ENCODE measurements at regions not wholly inside any gene's neighbourhood (a gene's known extent, or its start where the extent isn't known, plus 50 kb on each side); places are given as distances from the start of the nearest gene placed in this dataset.
A peak's percentile ranks its signal among the peaks of the same experiment; 100 is the strongest.

GRCh38 chr2:19000776-19001175, 357.6 kb downstream of the OSR1 start:
- Histone ChIP-seq H3K4me3 (no peak overlapping the region), H3K4me1 (no peaks in the 10 kb centered on the region), H3K27ac (no peak overlapping the region), H3K36me3 (no peaks in the 10 kb centered on the region), H3K27me3 (no peaks in the 10 kb centered on the region), H3K9me3 (no peaks in the 10 kb centered on the region)
- 100% methylated on average over 2 of the region's 3 CpGs for WGBS
- TF ChIP-seq, protein P1, sequence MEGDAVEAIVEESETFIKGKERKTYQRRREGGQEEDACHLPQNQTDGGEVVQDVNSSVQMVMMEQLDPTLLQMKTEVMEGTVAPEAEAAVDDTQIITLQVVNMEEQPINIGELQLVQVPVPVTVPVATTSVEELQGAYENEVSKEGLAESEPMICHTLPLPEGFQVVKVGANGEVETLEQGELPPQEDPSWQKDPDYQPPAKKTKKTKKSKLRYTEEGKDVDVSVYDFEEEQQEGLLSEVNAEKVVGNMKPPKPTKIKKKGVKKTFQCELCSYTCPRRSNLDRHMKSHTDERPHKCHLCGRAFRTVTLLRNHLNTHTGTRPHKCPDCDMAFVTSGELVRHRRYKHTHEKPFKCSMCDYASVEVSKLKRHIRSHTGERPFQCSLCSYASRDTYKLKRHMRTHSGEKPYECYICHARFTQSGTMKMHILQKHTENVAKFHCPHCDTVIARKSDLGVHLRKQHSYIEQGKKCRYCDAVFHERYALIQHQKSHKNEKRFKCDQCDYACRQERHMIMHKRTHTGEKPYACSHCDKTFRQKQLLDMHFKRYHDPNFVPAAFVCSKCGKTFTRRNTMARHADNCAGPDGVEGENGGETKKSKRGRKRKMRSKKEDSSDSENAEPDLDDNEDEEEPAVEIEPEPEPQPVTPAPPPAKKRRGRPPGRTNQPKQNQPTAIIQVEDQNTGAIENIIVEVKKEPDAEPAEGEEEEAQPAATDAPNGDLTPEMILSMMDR (IDR thresholded peaks at IDR 0.05): no peak
- TF ChIP-seq POLR2A (IDR thresholded peaks at IDR 0.05): no peak
- TF ChIP-seq EP300 (IDR thresholded peaks at IDR 0.05): no peak
- TF ChIP-seq POLR2AphosphoS5 (IDR thresholded peaks at IDR 0.05): no peak
- DNase-seq (ENCODE audit: low spot score in 2 of 2): no peak

DNA sequence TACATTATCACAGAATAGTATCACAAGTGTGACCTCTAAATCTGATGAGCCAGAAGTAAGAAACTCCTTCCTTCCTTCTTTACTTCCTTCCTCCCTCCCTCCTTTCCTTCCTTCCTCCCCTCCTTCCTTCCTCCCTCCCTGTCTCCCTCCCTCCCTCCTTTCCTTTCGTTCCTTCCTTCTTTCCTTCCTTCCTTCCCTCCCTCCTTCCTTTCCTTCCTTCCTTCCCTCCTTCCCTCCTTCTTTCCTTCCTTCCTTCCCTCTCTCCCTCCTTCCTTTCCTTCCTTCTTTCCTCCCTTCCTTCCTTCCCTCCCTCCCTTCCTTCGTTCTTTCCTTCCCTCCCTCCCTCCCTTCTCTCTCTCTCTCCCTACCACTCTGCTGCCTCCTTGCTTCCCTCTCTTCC, 359.2 kb downstream of the OSR1 start:
- WGBS: 95% methylated on average over 2 of the region's 2 CpGs
- Histone ChIP-seq H3K36me3 (no peaks in the 10 kb centered on the region), H3K4me3 (no peak overlapping the region), H3K27me3 (no peaks in the 10 kb centered on the region), H3K9me3 (no peaks in the 10 kb centered on the region), H3K27ac (no peak overlapping the region), H3K4me1 (no peaks in the 10 kb centered on the region)
- TF ChIP-seq POLR2AphosphoS5 (IDR thresholded peaks at IDR 0.05) (no peak), EP300 (IDR thresholded peaks at IDR 0.05) (no peak), POLR2A (IDR thresholded peaks at IDR 0.05) (no peak)
- TF ChIP-seq, protein P1 (IDR thresholded peaks at IDR 0.05): no peak
- no peak for DNase-seq (ENCODE audit: low spot score in 2 of 2)

DNA sequence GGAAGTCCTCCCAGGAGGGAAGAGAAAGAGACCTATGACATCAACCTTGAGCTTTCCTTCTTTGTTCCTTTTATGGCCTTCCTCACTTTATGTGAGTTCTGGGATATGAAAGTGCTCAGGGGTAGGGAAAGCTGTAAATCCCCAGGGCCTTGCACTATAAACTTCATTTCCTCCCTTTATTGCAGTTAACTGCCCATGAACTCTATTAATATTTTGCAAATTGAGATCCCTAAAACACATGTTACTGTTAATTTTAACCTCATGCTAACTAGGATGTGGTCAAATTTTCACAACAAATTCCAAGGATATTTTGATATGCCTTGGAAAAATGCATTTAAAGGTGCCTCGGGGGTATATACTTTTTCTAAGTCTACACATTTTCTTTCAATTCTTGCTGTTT, 359.9 kb downstream of the OSR1 start:
- Histone ChIP-seq H3K9me3 (no peaks in the 10 kb centered on the region), H3K27ac (no peak overlapping the region), H3K4me1 (no peaks in the 10 kb centered on the region), H3K27me3 (no peaks in the 10 kb centered on the region), H3K4me3 (no peak overlapping the region), H3K36me3 (no peaks in the 10 kb centered on the region)
- WGBS: 69% methylated on average over 1 of the region's 1 CpG
- DNase-seq (ENCODE audit: low spot score in 2 of 2): no peak
- TF ChIP-seq, protein P1 (IDR thresholded peaks at IDR 0.05): no peak
- TF ChIP-seq POLR2A (IDR thresholded peaks at IDR 0.05) (no peak), POLR2AphosphoS5 (IDR thresholded peaks at IDR 0.05) (no peak), EP300 (IDR thresholded peaks at IDR 0.05) (no peak)

DNA sequence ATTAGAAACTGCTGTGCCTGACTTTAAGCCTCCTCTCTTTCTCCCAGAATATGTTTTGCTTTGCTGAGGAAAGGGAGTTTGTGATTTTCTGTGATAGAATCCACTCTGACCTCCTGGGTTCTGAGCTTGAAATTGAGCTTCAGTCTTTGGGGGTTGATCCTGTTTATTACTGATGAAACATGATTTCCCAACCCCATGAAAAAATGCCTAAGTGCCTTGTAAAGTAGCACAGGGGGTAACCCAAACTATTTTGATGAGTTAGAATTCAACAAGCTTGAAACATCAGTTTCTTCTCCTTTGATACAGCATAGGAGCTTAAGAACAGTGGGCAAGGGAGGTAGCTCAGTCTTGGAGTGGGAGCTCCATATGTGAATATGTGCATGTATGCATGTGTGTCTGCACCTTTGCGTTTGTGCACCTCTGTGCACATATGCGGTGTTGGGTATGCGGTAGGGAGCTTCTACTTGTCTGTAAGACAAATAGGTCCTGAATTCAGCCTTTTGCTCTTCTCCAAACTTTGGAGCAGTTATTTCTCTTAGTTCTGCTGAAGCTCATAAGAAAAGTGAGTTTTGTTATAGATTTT, 364.6 kb downstream of the OSR1 start:
- no peaks in the 10 kb centered on the region for H3K27me3 ChIP-seq
- DNase-seq (ENCODE audit: low spot score in 2 of 2): no peak
- H3K4me1 ChIP-seq: peaks cover 16% of the 10 kb centered on the region
- no peaks in the 10 kb centered on the region for H3K36me3 ChIP-seq
- no peak overlapping the region for H3K4me3 ChIP-seq
- H3K27ac ChIP-seq: no peak overlapping the region
- no peaks in the 10 kb centered on the region for H3K9me3 ChIP-seq
- TF ChIP-seq EP300 (IDR thresholded peaks at IDR 0.05): no peak
- TF ChIP-seq POLR2AphosphoS5 (IDR thresholded peaks at IDR 0.05): no peak
- TF ChIP-seq POLR2A (IDR thresholded peaks at IDR 0.05): no peak
- TF ChIP-seq, protein P1 (IDR thresholded peaks at IDR 0.05): no peak
- WGBS: 98% methylated on average over 3 of the region's 3 CpGs

- H3K27ac ChIP-seq: no peak overlapping the region
These were observed 366.9 kb downstream of the OSR1 start for GRCh38 chr2:18991177-18992168.

More at GRCh38 chr2:18991177-18992168, 366.9 kb downstream of the OSR1 start:
- TF ChIP-seq, protein P1 (IDR thresholded peaks at IDR 0.05): no peak
- TF ChIP-seq POLR2A (IDR thresholded peaks at IDR 0.05) (no peak), EP300 (IDR thresholded peaks at IDR 0.05) (no peak), POLR2AphosphoS5 (IDR thresholded peaks at IDR 0.05) (no peak)
- 25% methylated on average over 5 of the region's 5 CpGs for WGBS
- no peaks in the 10 kb centered on the region for H3K36me3 ChIP-seq
- peaks cover 25% of the 10 kb centered on the region for H3K4me1 ChIP-seq
- no peaks in the 10 kb centered on the region for H3K27me3 ChIP-seq
- peak; percentile 55 to 76 for DNase-seq (ENCODE audit: low spot score in 2 of 2)
- H3K9me3 ChIP-seq: no peaks in the 10 kb centered on the region
- H3K4me3 ChIP-seq: no peak overlapping the region

Data from suprapubic skin (tissue), 4 donors.